ENCODE measurements at regions not wholly inside any gene's neighbourhood (a gene's known extent, or its start where the extent isn't known, plus 50 kb on each side); places are given as distances from the start of the nearest gene placed in this dataset.
"Not testable (repeated sequence)": the region's sequence is repeated elsewhere in the genome, so short reads cannot be mapped to it uniquely, and the experiment has no call there.

DNA sequence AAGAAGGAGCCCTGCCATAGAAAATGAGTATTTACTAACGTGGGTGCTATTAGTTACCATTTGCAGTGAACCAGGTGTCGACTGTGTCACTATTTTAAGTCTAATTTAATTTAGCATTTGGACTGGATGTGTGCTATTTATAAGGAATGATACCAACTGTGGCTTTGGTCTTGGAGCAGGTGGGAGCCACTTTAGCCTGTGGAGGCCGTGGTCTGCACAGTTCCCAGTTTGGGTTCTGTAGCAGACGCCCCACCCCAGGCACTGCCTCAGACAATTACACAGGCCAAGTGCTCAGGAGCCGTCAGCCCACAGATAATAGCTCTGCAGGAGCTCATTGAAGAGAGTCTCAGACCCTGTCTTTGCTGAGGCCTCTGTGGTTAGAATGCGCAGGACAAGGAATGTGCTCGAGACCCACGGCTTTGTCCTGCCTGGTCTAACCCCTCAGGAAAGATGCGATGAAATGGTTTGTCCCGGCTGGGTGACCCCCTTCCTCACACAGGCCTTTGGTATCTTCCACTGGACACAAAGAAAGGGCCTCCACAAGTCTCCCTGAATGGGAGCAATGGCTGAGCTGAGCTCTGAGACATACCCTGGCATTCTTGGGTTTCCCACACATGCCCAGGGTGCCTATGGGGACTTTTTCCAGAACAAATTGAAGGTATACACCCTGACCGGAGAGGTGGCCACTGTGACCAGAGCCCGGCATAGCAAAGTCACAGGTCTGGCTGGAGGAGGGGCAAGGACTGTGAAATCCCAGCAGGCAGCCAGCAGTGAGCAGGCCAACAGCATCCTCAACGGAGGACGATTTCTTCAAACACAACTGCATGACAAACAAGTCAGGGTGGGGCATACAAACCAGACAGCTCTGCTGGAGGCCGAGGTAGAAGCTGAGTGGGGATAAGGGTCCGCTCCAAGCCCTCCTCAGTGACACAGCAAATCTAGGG is 251.2 kb downstream of the ARHGAP12 start:
- Histone ChIP-seq H3K9me3 (ENCODE audit: control insufficient read depth, low read length) (no peaks in the 10 kb centered on the region), H3K79me2 (no peaks in the 10 kb centered on the region), H3K4me1 (no peaks in the 10 kb centered on the region), H3K4me2 (ENCODE audit: low read length) (no peak overlapping the region), H3K4me3 (ENCODE audit: low read depth, low read length) (no peak overlapping the region), H3K9ac (no peak overlapping the region), H3K27ac (no peak overlapping the region), H3K36me3 (ENCODE audit: control insufficient read depth, insufficient read depth, low read length) (no peaks in the 10 kb centered on the region), H3K27me3 (ENCODE audit: control insufficient read depth, insufficient read depth, low read length) (no peaks in the 10 kb centered on the region), H2AFZ (no peak overlapping the region)
- TF ChIP-seq, protein P1, sequence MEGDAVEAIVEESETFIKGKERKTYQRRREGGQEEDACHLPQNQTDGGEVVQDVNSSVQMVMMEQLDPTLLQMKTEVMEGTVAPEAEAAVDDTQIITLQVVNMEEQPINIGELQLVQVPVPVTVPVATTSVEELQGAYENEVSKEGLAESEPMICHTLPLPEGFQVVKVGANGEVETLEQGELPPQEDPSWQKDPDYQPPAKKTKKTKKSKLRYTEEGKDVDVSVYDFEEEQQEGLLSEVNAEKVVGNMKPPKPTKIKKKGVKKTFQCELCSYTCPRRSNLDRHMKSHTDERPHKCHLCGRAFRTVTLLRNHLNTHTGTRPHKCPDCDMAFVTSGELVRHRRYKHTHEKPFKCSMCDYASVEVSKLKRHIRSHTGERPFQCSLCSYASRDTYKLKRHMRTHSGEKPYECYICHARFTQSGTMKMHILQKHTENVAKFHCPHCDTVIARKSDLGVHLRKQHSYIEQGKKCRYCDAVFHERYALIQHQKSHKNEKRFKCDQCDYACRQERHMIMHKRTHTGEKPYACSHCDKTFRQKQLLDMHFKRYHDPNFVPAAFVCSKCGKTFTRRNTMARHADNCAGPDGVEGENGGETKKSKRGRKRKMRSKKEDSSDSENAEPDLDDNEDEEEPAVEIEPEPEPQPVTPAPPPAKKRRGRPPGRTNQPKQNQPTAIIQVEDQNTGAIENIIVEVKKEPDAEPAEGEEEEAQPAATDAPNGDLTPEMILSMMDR (IDR thresholded peaks at IDR 0.05): no peak

DNA sequence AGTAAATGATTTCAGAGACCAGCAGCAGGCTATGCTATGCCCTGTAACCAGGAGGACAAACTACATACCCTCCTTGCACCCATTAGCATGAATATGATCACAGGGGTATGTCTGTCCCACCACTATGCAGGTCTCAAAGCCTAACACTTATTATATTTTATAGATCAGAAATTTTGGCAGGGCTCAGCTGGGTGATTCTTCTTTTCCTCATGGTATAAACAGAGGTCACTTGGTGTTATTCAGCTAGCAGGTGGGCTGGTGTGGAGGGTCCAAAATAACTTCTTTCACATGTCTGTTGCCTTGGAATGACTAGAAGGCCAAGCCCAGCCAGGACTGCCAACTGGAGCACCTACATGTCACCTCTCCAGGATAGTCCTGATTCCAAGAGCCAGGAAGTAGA is 252.9 kb downstream of the ARHGAP12 start:
- TF ChIP-seq, protein P1 (IDR thresholded peaks at IDR 0.05): no peak
- no peak overlapping the region for H3K4me3 ChIP-seq (ENCODE audit: low read depth, low read length)
- no peak overlapping the region for H2AFZ ChIP-seq

DNA sequence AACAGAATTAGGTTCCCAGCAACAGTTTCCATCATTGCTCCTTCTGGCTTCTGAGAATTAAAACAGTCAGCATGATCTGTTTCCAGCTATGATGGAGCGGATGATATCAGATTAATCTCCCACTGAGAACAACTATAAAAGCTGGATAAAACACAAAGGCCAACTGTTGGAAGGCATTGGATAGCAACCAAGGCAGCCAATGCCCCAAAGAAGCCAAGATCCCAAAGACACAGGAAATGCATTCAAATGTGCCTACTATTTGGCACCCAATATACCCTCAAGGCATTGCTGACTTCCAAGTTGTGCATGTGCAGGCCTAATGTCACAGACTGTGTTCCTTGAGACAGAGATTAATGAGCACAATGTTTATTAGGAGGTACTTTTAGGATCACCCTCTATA is 259.3 kb downstream of the ARHGAP12 start:
- Histone ChIP-seq H2AFZ (no peak overlapping the region), H3K27me3 (ENCODE audit: control insufficient read depth, insufficient read depth, low read length) (no peaks in the 10 kb centered on the region), H3K79me2 (no peaks in the 10 kb centered on the region), H3K9ac (no peak overlapping the region), H3K4me3 (ENCODE audit: low read depth, low read length) (no peak overlapping the region), H3K36me3 (ENCODE audit: control insufficient read depth, insufficient read depth, low read length) (no peaks in the 10 kb centered on the region), H3K4me1 (no peaks in the 10 kb centered on the region), H3K4me2 (ENCODE audit: low read length) (no peak overlapping the region), H3K27ac (no peak overlapping the region), H3K9me3 (ENCODE audit: control insufficient read depth, low read length) (peaks cover 3% of the 10 kb centered on the region)
- TF ChIP-seq, protein P1 (IDR thresholded peaks at IDR 0.05): no peak

More for the DNA sequence above, 252.9 kb downstream of the ARHGAP12 start:
- no peak overlapping the region for H3K9ac ChIP-seq
- no peaks in the 10 kb centered on the region for H3K79me2 ChIP-seq
- H3K27ac ChIP-seq: no peak overlapping the region
- H3K4me1 ChIP-seq: no peaks in the 10 kb centered on the region
- no peak overlapping the region for H3K4me2 ChIP-seq (ENCODE audit: low read length)
- H3K9me3 ChIP-seq (ENCODE audit: control insufficient read depth, low read length): peaks cover 3% of the 10 kb centered on the region
- no peaks in the 10 kb centered on the region for H3K36me3 ChIP-seq (ENCODE audit: control insufficient read depth, insufficient read depth, low read length)
- no peaks in the 10 kb centered on the region for H3K27me3 ChIP-seq (ENCODE audit: control insufficient read depth, insufficient read depth, low read length)

DNA sequence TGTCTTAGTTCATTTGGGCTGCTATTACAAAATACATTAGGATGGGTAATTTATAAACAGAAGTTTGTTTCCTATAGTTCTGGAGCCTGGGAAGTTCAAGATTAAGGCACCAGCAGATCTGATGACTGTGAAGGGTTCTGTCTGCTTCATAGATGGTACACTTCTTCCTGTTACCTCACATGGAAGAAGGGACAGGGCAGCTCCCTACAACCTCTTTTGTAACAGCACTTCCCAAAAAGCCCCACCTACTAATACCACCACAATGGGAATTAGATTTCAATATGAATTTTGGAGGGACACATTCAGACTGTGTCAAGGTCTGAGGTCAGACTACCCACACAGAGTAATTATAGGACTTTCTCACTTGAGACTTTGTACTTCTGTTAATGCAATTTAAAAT is 260.3 kb downstream of the ARHGAP12 start:
- H3K27ac ChIP-seq: no peak overlapping the region

DNA sequence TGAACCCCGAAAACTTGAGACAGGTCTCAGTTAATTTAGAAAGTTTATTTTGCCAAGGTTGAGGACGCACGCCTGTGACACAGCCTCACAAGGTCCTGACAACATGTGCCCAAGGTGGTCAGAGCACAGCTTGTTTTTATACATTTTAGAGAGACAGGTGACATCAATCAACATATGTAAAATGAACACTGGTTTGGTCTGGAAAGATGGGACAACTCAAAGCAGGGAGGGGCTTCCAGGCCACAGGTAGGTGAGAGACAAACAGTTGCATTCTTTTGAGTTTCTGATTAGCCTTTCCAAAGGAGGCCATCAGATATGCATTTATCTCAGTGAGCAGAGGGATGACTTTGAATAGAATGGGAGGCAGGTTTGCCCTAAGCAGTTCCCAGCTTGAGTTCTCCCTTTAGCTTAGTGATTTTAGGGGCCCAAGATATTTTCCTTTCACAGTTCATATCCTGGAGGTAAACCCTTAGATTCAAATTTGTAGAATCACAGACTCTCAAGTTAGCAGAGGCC is 262.8 kb downstream of the ARHGAP12 start:
- H3K9me3 ChIP-seq (ENCODE audit: control insufficient read depth, low read length); H3K27me3 ChIP-seq (ENCODE audit: control insufficient read depth, insufficient read depth, low read length); H3K4me1 ChIP-seq; H3K9ac ChIP-seq; H3K79me2 ChIP-seq; H3K36me3 ChIP-seq (ENCODE audit: control insufficient read depth, insufficient read depth, low read length); H3K4me2 ChIP-seq (ENCODE audit: low read length); H3K27ac ChIP-seq; H2AFZ ChIP-seq; H3K4me3 ChIP-seq (ENCODE audit: low read depth, low read length): not testable (repeated sequence)

More for the DNA sequence above, 260.3 kb downstream of the ARHGAP12 start:
- H3K9ac ChIP-seq: no peak overlapping the region
- H3K36me3 ChIP-seq (ENCODE audit: control insufficient read depth, insufficient read depth, low read length): no peaks in the 10 kb centered on the region
- no peaks in the 10 kb centered on the region for H3K79me2 ChIP-seq
- H3K4me1 ChIP-seq: no peaks in the 10 kb centered on the region
- H2AFZ ChIP-seq: no peak overlapping the region
- H3K4me2 ChIP-seq (ENCODE audit: low read length): no peak overlapping the region
- no peak overlapping the region for H3K4me3 ChIP-seq (ENCODE audit: low read depth, low read length)
- TF ChIP-seq, protein P1 (IDR thresholded peaks at IDR 0.05): no peak
- H3K27me3 ChIP-seq (ENCODE audit: control insufficient read depth, insufficient read depth, low read length): no peaks in the 10 kb centered on the region
- peaks cover 3% of the 10 kb centered on the region for H3K9me3 ChIP-seq (ENCODE audit: control insufficient read depth, low read length)
